KMS-11 (cell line): ENCODE measurements at regions not wholly inside any gene's neighbourhood (a gene's known extent, or its start where the extent isn't known, plus 50 kb on each side); places are given as distances from the start of the nearest gene placed in this dataset.

ENCODE experiments used
- H2AFZ ChIP-seq: fragments of 200-600 bp; sonication (generic); 2 replicates; pipeline ENCODE4 v1.6.1; 2016; ENCODE audit warnings: antibody characterized with exemption, mixed run types, low read depth
- H3K27ac ChIP-seq: fragments of 200-600 bp; sonication (generic); 2 replicates; pipeline ENCODE4 v1.6.1; 2016; ENCODE audit warnings: mild to moderate bottlenecking, mixed run types
- H3K27me3 ChIP-seq: fragments of 200-600 bp; sonication (generic); 2 replicates; pipeline ENCODE4 v1.6.1; 2017; ENCODE audit warnings: mild to moderate bottlenecking, low read depth, mixed run types, moderate library complexity; ENCODE audit not compliant: insufficient read depth
- H3K36me3 ChIP-seq: fragments of 200-600 bp; sonication (generic); 2 replicates; pipeline ENCODE4 v1.6.1; 2017; ENCODE audit warnings: mild to moderate bottlenecking, mixed run types; ENCODE audit not compliant: insufficient read depth
- H3K4me1 ChIP-seq: fragments of 200-600 bp; sonication (generic); 2 replicates; pipeline ENCODE4 v1.6.1; 2016; ENCODE audit warnings: mild to moderate bottlenecking, low read depth, mixed run types; ENCODE audit not compliant: poor library complexity, severe bottlenecking
- H3K4me2 ChIP-seq: fragments of 200-600 bp; sonication (generic); 2 replicates; pipeline ENCODE4 v1.7.0; 2016; ENCODE audit warnings: mild to moderate bottlenecking, mixed run types
- H3K4me3 ChIP-seq: fragments of 200-600 bp; sonication (generic); IDR thresholded peaks from 2 replicates; pipeline ENCODE4 v1.6.1; 2017; ENCODE audit warnings: low read depth, low read length, mixed read lengths; ENCODE audit not compliant: insufficient read depth
- H3K79me2 ChIP-seq: fragments of 200-600 bp; sonication (generic); 2 replicates; pipeline ENCODE4 v1.6.1; 2016; ENCODE audit warnings: low read depth, mixed run types; ENCODE audit not compliant: insufficient read depth
- H3K9ac ChIP-seq: fragments of 200-600 bp; sonication (generic); 2 replicates; pipeline ENCODE4 v1.6.1; 2016; ENCODE audit warnings: mild to moderate bottlenecking, mixed run types
- H4K20me1 ChIP-seq: fragments of 200-600 bp; sonication (generic); 2 replicates; pipeline ENCODE4 v1.6.1; 2016; ENCODE audit warnings: mild to moderate bottlenecking, mixed run types; ENCODE audit not compliant: insufficient read depth
- CTCF ChIP-seq: fragments of 200-600 bp; sonication (generic); conservative IDR thresholded peaks from 2 replicates; pipeline ENCODE4 v1.6.1; 2017; ENCODE audit warnings: low read depth, mild to moderate bottlenecking, antibody characterized with exemption, low read length, moderate library complexity, mixed read lengths

GRCh38 chr13:33383724-33384577 is 98.4 kb upstream of the STARD13 start:
- Histone ChIP-seq H3K27me3 (no peaks in the 10 kb centered on the region), H3K4me3 (no peak overlapping the region), H3K9ac (no peak overlapping the region), H3K27ac (no peak overlapping the region), H3K36me3 (no peaks in the 10 kb centered on the region), H4K20me1 (no peaks in the 10 kb centered on the region), H3K4me2 (no peak overlapping the region), H3K79me2 (no peaks in the 10 kb centered on the region), H2AFZ (no peak overlapping the region), H3K4me1 (no peaks in the 10 kb centered on the region)
- TF ChIP-seq CTCF: no peak

- Histone ChIP-seq H3K27me3 (no peaks in the 10 kb centered on the region), H3K4me1 (no peaks in the 10 kb centered on the region), H3K79me2 (no peaks in the 10 kb centered on the region), H3K27ac (no peak overlapping the region), H4K20me1 (no peaks in the 10 kb centered on the region), H3K4me3 (no peak overlapping the region), H3K4me2 (no peak overlapping the region), H2AFZ (no peak overlapping the region), H3K36me3 (no peaks in the 10 kb centered on the region), H3K9ac (no peak overlapping the region)
- TF ChIP-seq CTCF: no peak
These were observed 102.9 kb upstream of the STARD13 start for GRCh38 chr13:33388286-33388998.

GRCh38 chr13:33392794-33393405 is 107.3 kb upstream of the STARD13 start:
- Histone ChIP-seq H3K27me3 (no peaks in the 10 kb centered on the region), H3K79me2 (no peaks in the 10 kb centered on the region), H4K20me1 (no peaks in the 10 kb centered on the region), H3K9ac (no peak overlapping the region), H3K4me2 (no peak overlapping the region), H3K36me3 (no peaks in the 10 kb centered on the region), H3K4me1 (no peaks in the 10 kb centered on the region), H3K27ac (no peak overlapping the region), H3K4me3 (no peak overlapping the region), H2AFZ (no peak overlapping the region)
- no peak for TF ChIP-seq CTCF

- Histone ChIP-seq H3K27me3 (no peaks in the 10 kb centered on the region), H3K9ac (no peak overlapping the region), H2AFZ (no peak overlapping the region), H3K4me2 (no peak overlapping the region), H3K27ac (no peak overlapping the region), H3K4me3 (no peak overlapping the region), H3K79me2 (no peaks in the 10 kb centered on the region), H3K4me1 (no peaks in the 10 kb centered on the region), H3K36me3 (no peaks in the 10 kb centered on the region), H4K20me1 (no peaks in the 10 kb centered on the region)
- no peak for TF ChIP-seq CTCF
These were observed 108.9 kb upstream of the STARD13 start for GRCh38 chr13:33394294-33394932.
